A549 (cell line): ENCODE measurements at regions not wholly inside any gene's neighbourhood (a gene's known extent, or its start where the extent isn't known, plus 50 kb on each side); places are given as distances from the start of the nearest gene placed in this dataset.

Source experiments
- ATAC-seq, 2 experiments: fragments of 200-7000 bp in 1 of 2; fragments of >200 bp in 1 of 2; cut with Nextera tagmentation in 1 of 2; cut with Tn5 transposase in 1 of 2; 3 replicates each; pipeline versions ENCODE4 v1.8.0 to v1.9.1; 2018 to 2020; ENCODE audit warnings: mild to moderate bottlenecking in 1 of 2, moderate library complexity in 1 of 2
- CTCF ChIA-PET: fragments of 300-600 bp; sonication (Branson Sonifier 250); formaldehyde crosslinking; extraction: SDS; loops from one replicate; lab custom pipeline; 2021; ENCODE audit warnings: antibody characterized with exemption, inconsistent platforms; lab: Yijun Ruan, JAX
- POLR2A ChIA-PET: fragments of 350-600 bp; formaldehyde crosslinking; extraction: SDS; loops from one replicate; lab custom pipeline; 2021; ENCODE audit warnings: antibody characterized with exemption, inconsistent platforms; lab: Yijun Ruan, JAX
- DNase-seq, 2 experiments: peaks; one replicate each; pipeline versions ENCODE4 v3.0.0 to v3.0.0-alpha.2; 2011 to 2016; ENCODE audit warnings: low read depth in 1 of 2, low spot score in 1 of 2
- FAIRE-seq: peaks from 2 replicates; lab custom pipeline; 2011; peaks lifted over from hg19 to GRCh38; lab: Jason Lieb, UNC
- H3K27ac ChIP-seq, 2 experiments: fragments of >200 bp; sonication (Bioruptor Twin); formaldehyde crosslinking; 3 replicates each; pipeline ENCODE4 v1.5.1; 2016 to 2017
- H3K4me1 ChIP-seq: fragments of >200 bp; sonication (Bioruptor Twin); formaldehyde crosslinking; 3 replicates; pipeline ENCODE4 v1.6.1; 2016
- H3K4me2 ChIP-seq: fragments of >200 bp; sonication (Bioruptor Twin); formaldehyde crosslinking; 3 replicates; pipeline ENCODE4 v1.6.1; 2016
- H3K4me3 ChIP-seq: fragments of >200 bp; sonication (Bioruptor Twin); formaldehyde crosslinking; 3 replicates; pipeline ENCODE4 v1.5.1; 2016
- H3K9me3 ChIP-seq: fragments of >200 bp; sonication (Bioruptor Twin); formaldehyde crosslinking; 3 replicates; pipeline ENCODE4 v1.6.1; 2016
- CEBPB ChIP-seq, 2 experiments: fragments of >200 bp in 1 of 2; sonication (Bioruptor Twin) in 1 of 2; formaldehyde crosslinking in 1 of 2; IDR thresholded peaks; 2 replicates each; pipeline ENCODE4 v1.6.1; 2012 to 2016
- CHD4 ChIP-seq: fragments of 200-600 bp; sonication (generic); IDR thresholded peaks from 2 replicates; pipeline ENCODE4 v1.6.1; 2016; ENCODE audit warnings: antibody characterized with exemption, mild to moderate bottlenecking, borderline replicate concordance
- EP300 ChIP-seq, 2 experiments: fragments of >200 bp; sonication (Bioruptor Twin); formaldehyde crosslinking; IDR thresholded peaks; 2 replicates in 1 of 2; 3 replicates in 1 of 2; pipeline ENCODE4 v1.6.1; 2016 to 2017
- FOSB ChIP-seq: fragments of 250-450 bp; sonication (Bioruptor Pico); IDR thresholded peaks from 2 replicates; pipeline ENCODE4 v1.5.0; 2020; ENCODE audit warnings: mild to moderate bottlenecking, moderate library complexity
- FOXS1 ChIP-seq: fragments of 250-450 bp; sonication (Bioruptor Pico); IDR thresholded peaks from 2 replicates; pipeline ENCODE4 v1.5.0; 2020; ENCODE audit warnings: mild to moderate bottlenecking, moderate library complexity
- HEYL ChIP-seq: fragments of 250-450 bp; sonication (Bioruptor Pico); IDR thresholded peaks from 2 replicates; pipeline ENCODE4 v1.8.0; 2021; ENCODE audit warnings: mild to moderate bottlenecking, moderate library complexity
- HOXA7 ChIP-seq: fragments of 250-450 bp; sonication (Bioruptor Pico); IDR thresholded peaks from 2 replicates; pipeline ENCODE4 v1.5.0; 2020; ENCODE audit warnings: mild to moderate bottlenecking, moderate library complexity
- HOXB13 ChIP-seq: fragments of 250-450 bp; sonication (Bioruptor Pico); IDR thresholded peaks from 2 replicates; pipeline ENCODE4 v1.5.0; 2020; ENCODE audit warnings: low read depth, mild to moderate bottlenecking, moderate library complexity
- JUN ChIP-seq, 2 experiments: fragments of >200 bp; sonication (Bioruptor Twin); formaldehyde crosslinking; IDR thresholded peaks; 2 replicates in 1 of 2; 3 replicates in 1 of 2; pipeline ENCODE4 v1.6.1; 2016 to 2017
- JUNB ChIP-seq: fragments of >200 bp; sonication (Bioruptor Twin); formaldehyde crosslinking; IDR thresholded peaks from 2 replicates; pipeline ENCODE4 v1.6.1; 2016
- MAFK ChIP-seq: fragments of 450-650 bp; IDR thresholded peaks from 2 replicates; pipeline ENCODE4 v1.6.1; 2014; ENCODE audit not compliant: partially characterized antibody
- NFE2L2 ChIP-seq: fragments of 150-350 bp; conservative IDR thresholded peaks from 2 replicates; pipeline ENCODE4 v1.6.1; 2014; ENCODE audit warnings: low read length
- RCOR1 ChIP-seq: fragments of 150-350 bp; IDR thresholded peaks from 2 replicates; pipeline ENCODE4 v1.6.1; 2014; ENCODE audit warnings: antibody characterized with exemption, low read length, low read depth
- RFX5 ChIP-seq: fragments of 450-650 bp; IDR thresholded peaks from 2 replicates; pipeline ENCODE4 v1.7.1; 2014; ENCODE audit warnings: antibody characterized with exemption, mild to moderate bottlenecking, moderate library complexity
- TP53 ChIP-seq: fragments of 250-450 bp; sonication (Bioruptor Pico); IDR thresholded peaks from 2 replicates; pipeline ENCODE4 v1.5.0; 2021; ENCODE audit warnings: mild to moderate bottlenecking, moderate library complexity
- ZNF302 ChIP-seq: fragments of 250-450 bp; sonication (Bioruptor Pico); IDR thresholded peaks from 2 replicates; pipeline ENCODE4 v1.9.0; 2021; ENCODE audit warnings: inconsistent platforms, mild to moderate bottlenecking, moderate library complexity
- ZSCAN20 ChIP-seq: fragments of 250-450 bp; sonication (Bioruptor Pico); IDR thresholded peaks from 2 replicates; pipeline ENCODE4 v1.8.0; 2022; ENCODE audit warnings: mild to moderate bottlenecking, moderate library complexity
- WGBS: methylation state at CpG from one replicate; pipeline ENCODE4 v1.1.6; 2017; ENCODE audit errors: missing lambda C conversion rate; 5-methylcytosine and 5-hydroxymethylcytosine counted together
- TF ChIP-seq, protein P1 (sequence below): fragments of >200 bp; sonication (Bioruptor Twin); formaldehyde crosslinking; IDR thresholded peaks from 2 replicates; pipeline ENCODE4 v1.6.1; 2016
- TF ChIP-seq, protein P2 (sequence below): IDR thresholded peaks from 2 replicates; pipeline ENCODE4 v1.6.1; 2012; ENCODE audit warnings: low read depth, borderline replicate concordance
- TF ChIP-seq, protein P3 (sequence below): fragments of 150-350 bp; IDR thresholded peaks from 2 replicates; pipeline ENCODE4 v1.6.1; 2014; ENCODE audit warnings: low read depth, mild to moderate bottlenecking, low read length
- TF ChIP-seq, protein P4 (sequence below): IDR thresholded peaks from 2 replicates; pipeline ENCODE4 v1.6.1; 2012
- TF ChIP-seq, protein P5 (sequence below): fragments of 250-450 bp; sonication (Bioruptor Pico); IDR thresholded peaks from 2 replicates; pipeline ENCODE4 v1.5.0; 2021; ENCODE audit warnings: mild to moderate bottlenecking, moderate library complexity, borderline replicate concordance
- TF ChIP-seq, protein P6 (sequence below): fragments of >200 bp; sonication (Bioruptor Twin); formaldehyde crosslinking; IDR thresholded peaks from 3 replicates; pipeline ENCODE4 v1.5.1; 2016
- TF ChIP-seq, protein P7 (sequence below): IDR thresholded peaks from 2 replicates; pipeline ENCODE4 v1.6.1; 2012

DNA sequence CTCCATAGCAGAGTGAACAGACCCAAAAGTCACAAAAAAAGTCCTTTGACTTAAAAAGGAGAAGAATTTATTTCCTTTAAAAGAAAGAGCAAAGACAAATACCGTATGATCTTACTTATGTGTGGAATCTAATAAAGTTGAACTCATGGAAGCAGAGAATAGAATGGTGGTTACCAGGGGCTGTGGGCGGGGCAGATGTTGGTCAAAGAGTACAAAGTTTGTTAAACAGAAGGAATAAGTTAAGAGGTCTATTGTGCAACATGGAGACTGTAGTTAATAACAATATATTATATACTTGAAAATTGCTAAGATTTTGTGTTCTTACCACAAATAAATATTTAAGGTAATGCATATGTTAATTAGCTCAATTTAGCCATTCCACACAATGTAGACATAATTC, 173.3 kb upstream of the S100G start:
- TF ChIP-seq, protein P1, sequence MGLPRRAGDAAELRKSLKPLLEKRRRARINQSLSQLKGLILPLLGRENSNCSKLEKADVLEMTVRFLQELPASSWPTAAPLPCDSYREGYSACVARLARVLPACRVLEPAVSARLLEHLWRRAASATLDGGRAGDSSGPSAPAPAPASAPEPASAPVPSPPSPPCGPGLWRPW, result no peak
- no peak for TF ChIP-seq CHD4
- no peak for TF ChIP-seq ZNF302 (CRISPR knock-in tag)
- TF ChIP-seq RFX5, result no peak
- no peak for TF ChIP-seq CEBPB (IDR thresholded peaks at IDR 0.05)
- TF ChIP-seq, protein P2, sequence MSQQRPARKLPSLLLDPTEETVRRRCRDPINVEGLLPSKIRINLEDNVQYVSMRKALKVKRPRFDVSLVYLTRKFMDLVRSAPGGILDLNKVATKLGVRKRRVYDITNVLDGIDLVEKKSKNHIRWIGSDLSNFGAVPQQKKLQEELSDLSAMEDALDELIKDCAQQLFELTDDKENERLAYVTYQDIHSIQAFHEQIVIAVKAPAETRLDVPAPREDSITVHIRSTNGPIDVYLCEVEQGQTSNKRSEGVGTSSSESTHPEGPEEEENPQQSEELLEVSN, result no peak
- no peak for TF ChIP-seq JUN (IDR thresholded peaks at IDR 0.05)
- TF ChIP-seq FOSB, result no peak
- no peak for TF ChIP-seq HOXB13 (CRISPR knock-in tag)
- TF ChIP-seq, protein P3, sequence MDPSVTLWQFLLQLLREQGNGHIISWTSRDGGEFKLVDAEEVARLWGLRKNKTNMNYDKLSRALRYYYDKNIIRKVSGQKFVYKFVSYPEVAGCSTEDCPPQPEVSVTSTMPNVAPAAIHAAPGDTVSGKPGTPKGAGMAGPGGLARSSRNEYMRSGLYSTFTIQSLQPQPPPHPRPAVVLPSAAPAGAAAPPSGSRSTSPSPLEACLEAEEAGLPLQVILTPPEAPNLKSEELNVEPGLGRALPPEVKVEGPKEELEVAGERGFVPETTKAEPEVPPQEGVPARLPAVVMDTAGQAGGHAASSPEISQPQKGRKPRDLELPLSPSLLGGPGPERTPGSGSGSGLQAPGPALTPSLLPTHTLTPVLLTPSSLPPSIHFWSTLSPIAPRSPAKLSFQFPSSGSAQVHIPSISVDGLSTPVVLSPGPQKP, result no peak
- TF ChIP-seq RCOR1, result no peak
- no peak for TF ChIP-seq ZSCAN20
- TF ChIP-seq TP53 (CRISPR knock-in tag), result no peak
- ChIA-PET CTCF (no interaction called here), POLR2A (no interaction called here)
- DNase-seq (no peak), ATAC-seq (no peak), FAIRE-seq (no peak)
- no peak overlapping the region for H3K27ac ChIP-seq
- H3K9me3 ChIP-seq, result no peaks in the 10 kb centered on the region
- peaks cover 8% of the 10 kb centered on the region; the same call in 2 of the 3 replicates for H3K4me1 ChIP-seq
- no peak overlapping the region for H3K4me2 ChIP-seq
- 44% methylated on average over 2 of the region's 2 CpGs for WGBS
- H3K4me3 ChIP-seq, result no peak overlapping the region

DNA sequence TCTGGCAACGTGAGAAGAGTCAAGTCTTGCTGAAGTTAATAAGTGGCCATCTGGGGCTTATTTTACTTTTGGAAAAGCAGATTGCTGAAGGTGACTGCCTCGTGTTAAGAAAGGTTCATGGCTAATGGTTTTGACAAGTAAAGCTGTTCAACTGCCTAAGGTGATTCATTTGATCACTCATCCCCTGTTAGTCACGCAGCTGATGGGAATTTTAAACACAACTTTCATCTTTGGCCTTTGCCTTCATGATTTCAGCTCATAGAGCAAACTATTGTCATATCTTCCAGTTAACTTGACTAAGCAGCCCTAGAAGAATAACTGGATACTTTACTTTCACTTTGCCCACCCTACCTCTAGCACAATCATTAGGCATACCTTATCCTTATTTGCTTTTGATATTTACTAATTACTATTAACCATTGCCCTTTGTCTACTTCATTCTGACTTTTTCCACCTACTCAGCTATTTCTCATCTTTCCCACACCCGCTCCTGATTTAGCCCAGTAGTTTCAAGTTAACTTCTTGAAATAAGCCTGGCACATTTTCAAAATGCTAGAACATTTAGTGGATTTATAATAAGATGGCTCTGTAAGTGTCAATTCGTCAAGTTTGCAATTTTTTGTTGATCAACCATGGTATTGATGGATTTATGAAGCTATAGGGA, 170.6 kb upstream of the S100G start:
- CTCF ChIA-PET, result interaction anchor here (1.0 kb wide), 1 partner anchor 43 kb away, joined by 3 read pairs; no protein-coding TSS in a partner anchor
- H3K9me3 ChIP-seq, result no peaks in the 10 kb centered on the region
- peaks cover 12% of the 10 kb centered on the region; the same call in 2 of the 3 replicates for H3K4me1 ChIP-seq
- H3K27ac ChIP-seq, result no peak overlapping the region
- TF ChIP-seq MAFK (peak; percentile 51), JUNB (peak; percentile 35; the same call in 1 of the 2 replicates)
- TF ChIP-seq, protein P4, sequence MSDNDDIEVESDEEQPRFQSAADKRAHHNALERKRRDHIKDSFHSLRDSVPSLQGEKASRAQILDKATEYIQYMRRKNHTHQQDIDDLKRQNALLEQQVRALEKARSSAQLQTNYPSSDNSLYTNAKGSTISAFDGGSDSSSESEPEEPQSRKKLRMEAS, result no peak
- TF ChIP-seq, all 56 proteins: peak for 2
- FAIRE-seq, result peak; percentile 87
- 21% methylated on average over 5 of the region's 5 CpGs for WGBS
- peak in 1 of 2 experiments; percentile 9 for DNase-seq
- POLR2A ChIA-PET, result no interaction called here
- H3K4me2 ChIP-seq, result peak overlapping the region; percentile 46
- no peak overlapping the region for H3K4me3 ChIP-seq
- ATAC-seq, result no peak

DNA sequence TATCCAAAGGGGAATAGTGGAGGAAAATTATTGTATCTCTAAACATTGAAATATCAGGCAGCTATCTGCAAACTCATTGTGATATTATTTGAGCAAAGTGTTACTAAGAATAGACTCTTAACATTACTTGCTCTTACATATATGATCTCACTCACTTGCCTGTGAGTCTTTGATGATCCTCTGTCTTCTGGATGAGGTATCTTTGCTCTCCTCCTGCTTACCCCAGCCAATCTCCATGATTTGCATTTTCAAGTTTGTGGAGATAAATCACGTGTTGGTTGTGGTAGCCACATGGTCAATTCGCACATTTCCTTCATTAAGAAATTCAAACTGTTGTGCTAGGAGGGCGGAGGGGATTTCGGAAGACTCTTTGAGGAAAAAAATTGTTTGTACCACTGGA, 169.9 kb upstream of the S100G start:
- ChIA-PET POLR2A (no interaction called here), CTCF (interaction anchor here (1.0 kb wide), 1 partner anchor 43 kb away, joined by 3 read pairs; no protein-coding TSS in a partner anchor)
- FAIRE-seq (no peak), ATAC-seq (no peak), DNase-seq (no peak)
- H3K9me3 ChIP-seq, result no peaks in the 10 kb centered on the region
- H3K27ac ChIP-seq, result no peak overlapping the region
- peaks cover 16% of the 10 kb centered on the region for H3K4me1 ChIP-seq
- WGBS, result 86% methylated on average over 4 of the region's 4 CpGs
- no peak overlapping the region; the same call in 2 of the 3 replicates for H3K4me2 ChIP-seq
- TF ChIP-seq EP300 (IDR thresholded peaks at IDR 0.05), result no peak
- no peak overlapping the region for H3K4me3 ChIP-seq

DNA sequence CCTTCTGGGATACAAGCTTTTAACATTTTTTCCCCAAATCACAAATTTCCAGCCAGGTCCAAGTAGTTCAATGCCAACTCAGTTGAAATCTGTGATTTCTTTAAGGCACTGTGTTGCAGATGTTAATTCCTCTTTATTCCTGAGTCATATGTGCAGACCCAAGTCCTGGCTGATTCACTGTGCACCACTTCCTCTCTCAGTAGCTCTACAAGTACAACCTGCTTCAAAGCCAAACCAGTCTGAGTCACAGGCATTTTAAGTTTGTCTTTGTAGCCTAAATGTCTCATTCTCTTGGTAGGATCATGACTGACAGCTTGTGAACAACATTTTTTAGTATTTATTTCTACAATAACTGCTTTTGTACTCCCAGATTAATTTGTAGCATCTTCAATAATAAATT, 165.6 kb upstream of the S100G start:
- FAIRE-seq (peak; percentile 61), ATAC-seq (peak; percentile 71 to 87), DNase-seq (peak in 1 of 2 experiments; percentile 33)
- peaks cover 14% of the 10 kb centered on the region for H3K4me1 ChIP-seq
- H3K27ac ChIP-seq, result peak overlapping the region in 1 of 2 experiments; percentile 32; a peak in 1 of 6 replicates
- H3K4me3 ChIP-seq, result no peak overlapping the region
- no peaks in the 10 kb centered on the region for H3K9me3 ChIP-seq
- POLR2A ChIA-PET, result no interaction called here
- CTCF ChIA-PET, result interaction anchor here (0.8 to 2.2 kb wide), 2 partner anchors 48 to 554 kb away, joined by 3 to 7 read pairs; no protein-coding TSS in a partner anchor
- 0 out of 3 replicates have a peak overlapping the region, but pooled peaks have one; percentile 19 for H3K4me2 ChIP-seq
- TF ChIP-seq, protein P5, sequence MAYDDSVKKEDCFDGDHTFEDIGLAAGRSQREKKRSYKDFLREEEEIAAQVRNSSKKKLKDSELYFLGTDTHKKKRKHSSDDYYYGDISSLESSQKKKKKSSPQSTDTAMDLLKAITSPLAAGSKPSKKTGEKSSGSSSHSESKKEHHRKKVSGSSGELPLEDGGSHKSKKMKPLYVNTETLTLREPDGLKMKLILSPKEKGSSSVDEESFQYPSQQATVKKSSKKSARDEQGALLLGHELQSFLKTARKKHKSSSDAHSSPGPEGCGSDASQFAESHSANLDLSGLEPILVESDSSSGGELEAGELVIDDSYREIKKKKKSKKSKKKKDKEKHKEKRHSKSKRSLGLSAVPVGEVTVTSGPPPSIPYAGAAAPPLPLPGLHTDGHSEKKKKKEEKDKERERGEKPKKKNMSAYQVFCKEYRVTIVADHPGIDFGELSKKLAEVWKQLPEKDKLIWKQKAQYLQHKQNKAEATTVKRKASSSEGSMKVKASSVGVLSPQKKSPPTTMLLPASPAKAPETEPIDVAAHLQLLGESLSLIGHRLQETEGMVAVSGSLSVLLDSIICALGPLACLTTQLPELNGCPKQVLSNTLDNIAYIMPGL (CRISPR knock-in tag), result no peak
- TF ChIP-seq CEBPB (IDR thresholded peaks at IDR 0.05), result no peak
- TF ChIP-seq HOXA7 (CRISPR knock-in tag), result no peak
- TF ChIP-seq, protein P6, sequence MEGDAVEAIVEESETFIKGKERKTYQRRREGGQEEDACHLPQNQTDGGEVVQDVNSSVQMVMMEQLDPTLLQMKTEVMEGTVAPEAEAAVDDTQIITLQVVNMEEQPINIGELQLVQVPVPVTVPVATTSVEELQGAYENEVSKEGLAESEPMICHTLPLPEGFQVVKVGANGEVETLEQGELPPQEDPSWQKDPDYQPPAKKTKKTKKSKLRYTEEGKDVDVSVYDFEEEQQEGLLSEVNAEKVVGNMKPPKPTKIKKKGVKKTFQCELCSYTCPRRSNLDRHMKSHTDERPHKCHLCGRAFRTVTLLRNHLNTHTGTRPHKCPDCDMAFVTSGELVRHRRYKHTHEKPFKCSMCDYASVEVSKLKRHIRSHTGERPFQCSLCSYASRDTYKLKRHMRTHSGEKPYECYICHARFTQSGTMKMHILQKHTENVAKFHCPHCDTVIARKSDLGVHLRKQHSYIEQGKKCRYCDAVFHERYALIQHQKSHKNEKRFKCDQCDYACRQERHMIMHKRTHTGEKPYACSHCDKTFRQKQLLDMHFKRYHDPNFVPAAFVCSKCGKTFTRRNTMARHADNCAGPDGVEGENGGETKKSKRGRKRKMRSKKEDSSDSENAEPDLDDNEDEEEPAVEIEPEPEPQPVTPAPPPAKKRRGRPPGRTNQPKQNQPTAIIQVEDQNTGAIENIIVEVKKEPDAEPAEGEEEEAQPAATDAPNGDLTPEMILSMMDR, result no peak
- no peak for TF ChIP-seq HEYL (CRISPR knock-in tag)
- TF ChIP-seq, protein P7, sequence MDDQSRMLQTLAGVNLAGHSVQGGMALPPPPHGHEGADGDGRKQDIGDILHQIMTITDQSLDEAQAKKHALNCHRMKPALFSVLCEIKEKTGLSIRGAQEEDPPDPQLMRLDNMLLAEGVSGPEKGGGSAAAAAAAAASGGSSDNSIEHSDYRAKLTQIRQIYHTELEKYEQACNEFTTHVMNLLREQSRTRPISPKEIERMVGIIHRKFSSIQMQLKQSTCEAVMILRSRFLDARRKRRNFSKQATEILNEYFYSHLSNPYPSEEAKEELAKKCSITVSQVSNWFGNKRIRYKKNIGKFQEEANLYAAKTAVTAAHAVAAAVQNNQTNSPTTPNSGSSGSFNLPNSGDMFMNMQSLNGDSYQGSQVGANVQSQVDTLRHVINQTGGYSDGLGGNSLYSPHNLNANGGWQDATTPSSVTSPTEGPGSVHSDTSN, result no peak
- no peak for TF ChIP-seq FOXS1 (CRISPR knock-in tag)
- TF ChIP-seq RCOR1, result no peak
- TF ChIP-seq NFE2L2, result no peak
